ES-I3 (cell line): ENCODE measurements at regions not wholly inside any gene's neighbourhood (a gene's known extent, or its start where the extent isn't known, plus 50 kb on each side); places are given as distances from the start of the nearest gene placed in this dataset.

Experiments used
- H3K36me3 ChIP-seq: 2 replicates; pipeline ENCODE4 v1.6.1; 2013; ENCODE audit warnings: mild to moderate bottlenecking, low read length, control low read depth, moderate library complexity; ENCODE audit not compliant: insufficient read depth
- H3K4me1 ChIP-seq: 2 replicates; pipeline ENCODE4 v1.6.1; 2013; ENCODE audit warnings: mild to moderate bottlenecking, control low read depth, low read length; ENCODE audit not compliant: insufficient read depth
- H3K9ac ChIP-seq: 2 replicates; pipeline ENCODE4 v1.6.1; 2013; ENCODE audit warnings: low read depth, mild to moderate bottlenecking, low read length, moderate library complexity
- H3K9me3 ChIP-seq: 2 replicates; pipeline ENCODE4 v1.6.1; 2013; ENCODE audit warnings: mild to moderate bottlenecking, low read length, moderate library complexity; ENCODE audit not compliant: control insufficient read depth, insufficient read depth

- Histone ChIP-seq H3K9ac (no peak overlapping the region), H3K9me3 (no peaks in the 10 kb centered on the region), H3K36me3 (no peaks in the 10 kb centered on the region), H3K4me1 (no peaks in the 10 kb centered on the region)
These were observed 174.3 kb upstream of the NBEA start for GRCh38 chr13:34767778-34768177.

- Histone ChIP-seq H3K4me1 (no peaks in the 10 kb centered on the region; the same call in 1 of the 2 replicates), H3K9ac (no peak overlapping the region), H3K36me3 (no peaks in the 10 kb centered on the region), H3K9me3 (no peaks in the 10 kb centered on the region)
These were observed 169.9 kb upstream of the NBEA start for GRCh38 chr13:34772206-34772605.

- Histone ChIP-seq H3K9me3 (no peaks in the 10 kb centered on the region), H3K36me3 (no peaks in the 10 kb centered on the region), H3K9ac (no peak overlapping the region), H3K4me1 (no peaks in the 10 kb centered on the region; the same call in 1 of the 2 replicates)
These were observed 169.2 kb upstream of the NBEA start for GRCh38 chr13:34772881-34773280.

GRCh38 chr13:34776390-34776981 is 165.6 kb upstream of the NBEA start:
- Histone ChIP-seq H3K36me3 (no peaks in the 10 kb centered on the region), H3K4me1 (no peaks in the 10 kb centered on the region; the same call in 1 of the 2 replicates), H3K9me3 (no peaks in the 10 kb centered on the region), H3K9ac (no peak overlapping the region)

- Histone ChIP-seq H3K9me3 (no peaks in the 10 kb centered on the region), H3K9ac (no peak overlapping the region), H3K4me1 (no peaks in the 10 kb centered on the region; the same call in 1 of the 2 replicates), H3K36me3 (no peaks in the 10 kb centered on the region)
These were observed 164.8 kb upstream of the NBEA start for GRCh38 chr13:34777089-34777913.

GRCh38 chr13:34777914-34778303 is 164.2 kb upstream of the NBEA start:
- Histone ChIP-seq H3K4me1 (no peaks in the 10 kb centered on the region; the same call in 1 of the 2 replicates), H3K9ac (no peak overlapping the region), H3K36me3 (no peaks in the 10 kb centered on the region), H3K9me3 (no peaks in the 10 kb centered on the region)

GRCh38 chr13:34779171-34779570 is 162.9 kb upstream of the NBEA start:
- Histone ChIP-seq H3K9me3 (no peaks in the 10 kb centered on the region), H3K9ac (no peak overlapping the region), H3K36me3 (no peaks in the 10 kb centered on the region), H3K4me1 (no peaks in the 10 kb centered on the region; the same call in 1 of the 2 replicates)

- no peaks in the 10 kb centered on the region for H3K36me3 ChIP-seq
- H3K4me1 ChIP-seq: no peaks in the 10 kb centered on the region
- H3K9me3 ChIP-seq: no peaks in the 10 kb centered on the region
- H3K9ac ChIP-seq: no peak overlapping the region
These were observed 148.8 kb upstream of the NBEA start for GRCh38 chr13:34793301-34793700.

- no peaks in the 10 kb centered on the region for H3K9me3 ChIP-seq
- H3K9ac ChIP-seq: no peak overlapping the region
- H3K36me3 ChIP-seq: no peaks in the 10 kb centered on the region
- H3K4me1 ChIP-seq: no peaks in the 10 kb centered on the region
These were observed 138.3 kb upstream of the NBEA start for GRCh38 chr13:34803756-34804155.

GRCh38 chr13:34805347-34805746 is 136.7 kb upstream of the NBEA start:
- H3K9me3 ChIP-seq: no peaks in the 10 kb centered on the region

GRCh38 chr13:34808649-34809048 is 133.4 kb upstream of the NBEA start:
- H3K9me3 ChIP-seq: no peaks in the 10 kb centered on the region
- H3K36me3 ChIP-seq: no peaks in the 10 kb centered on the region
- H3K4me1 ChIP-seq: no peaks in the 10 kb centered on the region
- no peak overlapping the region for H3K9ac ChIP-seq

More at GRCh38 chr13:34805347-34805746, 136.7 kb upstream of the NBEA start:
- no peaks in the 10 kb centered on the region for H3K4me1 ChIP-seq
- H3K9ac ChIP-seq: no peak overlapping the region
- no peaks in the 10 kb centered on the region for H3K36me3 ChIP-seq

- Histone ChIP-seq H3K36me3 (no peaks in the 10 kb centered on the region), H3K4me1 (peaks cover 6% of the 10 kb centered on the region), H3K9me3 (no peaks in the 10 kb centered on the region), H3K9ac (no peak overlapping the region)
These were observed 131.1 kb upstream of the NBEA start for GRCh38 chr13:34810996-34811395.

GRCh38 chr13:34815526-34815925 is 126.5 kb upstream of the NBEA start:
- no peak overlapping the region for H3K9ac ChIP-seq
- no peaks in the 10 kb centered on the region for H3K9me3 ChIP-seq
- no peaks in the 10 kb centered on the region for H3K36me3 ChIP-seq
- H3K4me1 ChIP-seq: peaks cover 15% of the 10 kb centered on the region

GRCh38 chr13:34816245-34816884 is 125.7 kb upstream of the NBEA start:
- no peak overlapping the region for H3K9ac ChIP-seq

More at GRCh38 chr13:34816245-34816884, 125.7 kb upstream of the NBEA start:
- Histone ChIP-seq H3K4me1 (peaks cover 15% of the 10 kb centered on the region), H3K36me3 (no peaks in the 10 kb centered on the region), H3K9me3 (no peaks in the 10 kb centered on the region)
